Right ventricle myocardium inferior (tissue), 1 donor: ENCODE measurements at regions not wholly inside any gene's neighbourhood (a gene's known extent, or its start where the extent isn't known, plus 50 kb on each side); places are given as distances from the start of the nearest gene placed in this dataset.
"Not testable (repeated sequence)": the region's sequence is repeated elsewhere in the genome, so short reads cannot be mapped to it uniquely, and the experiment has no call there.

Experiments
- ATAC-seq: fragments of 200-7000 bp; cut with Tn5 transposase; one replicate; pipeline ENCODE4 v1.9.1; 2020; ENCODE audit warnings: mild to moderate bottlenecking, moderate library complexity
- DNase-seq: peaks from one replicate; pipeline ENCODE4 v3.0.0; 2021; ENCODE audit errors: missing footprints
- intact Hi-C: fragments of 100-400 bp; cut with DNase I; formaldehyde crosslinking; loops from one replicate; pipeline ENCODE4 v1.11.0; 2022
- donor health status: DM: no; HTN: yes; CAD: no; lungs with severe emphysema.

DNA sequence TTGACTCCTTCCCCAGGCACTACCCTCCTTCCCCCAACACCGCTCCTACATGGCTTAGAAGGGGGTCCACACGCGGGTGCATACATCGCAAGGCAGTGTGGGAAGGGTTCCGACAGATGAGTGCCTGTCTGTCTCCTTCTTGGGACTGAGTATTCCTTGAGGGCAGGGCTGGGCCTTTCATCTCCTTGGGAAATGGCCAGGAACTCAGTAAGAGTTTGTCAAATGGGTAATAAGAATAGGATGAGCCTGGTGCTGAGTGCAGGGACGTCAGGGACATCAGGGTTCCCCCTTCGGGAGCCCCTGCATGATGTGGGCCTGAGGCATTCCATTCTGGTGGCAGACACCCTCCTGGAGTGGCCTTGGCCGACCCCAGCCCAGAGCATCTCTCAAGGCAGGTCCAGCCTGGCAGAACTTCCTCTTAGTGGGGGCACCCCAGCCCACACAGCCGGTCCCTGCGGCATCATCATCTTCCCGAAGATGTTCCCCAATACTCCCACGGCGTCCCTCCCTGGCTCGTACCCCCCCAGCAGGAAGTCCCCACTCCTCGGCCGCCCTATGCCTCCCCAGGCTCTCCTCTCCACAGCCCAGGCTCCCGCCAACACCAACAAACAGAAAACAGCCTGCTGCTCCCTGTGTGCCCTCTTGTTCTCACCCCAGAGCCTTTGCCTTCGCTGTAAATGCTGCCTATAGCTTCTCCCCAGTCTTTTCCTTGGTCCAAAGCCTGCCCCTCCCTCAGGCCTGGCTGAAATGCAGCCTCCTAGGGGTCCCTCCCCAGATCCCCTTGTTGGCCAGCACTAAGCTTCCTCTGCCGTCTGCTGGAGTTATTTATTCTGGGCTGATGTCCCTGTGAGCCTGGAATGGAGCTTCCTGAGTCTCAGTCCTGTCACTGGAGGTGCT, 67.5 kb upstream of the LCTL start:
- intact Hi-C loops, result no loop called here
- DNase-seq (no peak), ATAC-seq (no peak)

DNA sequence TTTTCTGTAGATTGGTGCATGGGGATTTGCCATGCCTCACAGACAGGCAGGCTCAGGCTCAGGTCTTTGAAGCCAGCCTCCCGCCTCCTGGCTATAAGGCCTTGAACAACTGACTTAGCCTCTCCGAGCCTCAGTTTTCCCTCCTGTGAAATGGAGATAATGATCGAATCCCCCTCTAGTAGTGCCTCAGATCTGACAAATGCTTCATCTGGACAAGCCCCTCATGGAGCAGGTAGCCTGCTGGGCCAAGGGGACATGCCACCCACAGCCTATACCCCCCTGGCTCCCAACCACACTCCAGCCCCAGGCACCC, 68.1 kb upstream of the LCTL start:
- intact Hi-C loops, result no loop called here
- DNase-seq, result no peak
- no peak for ATAC-seq

DNA sequence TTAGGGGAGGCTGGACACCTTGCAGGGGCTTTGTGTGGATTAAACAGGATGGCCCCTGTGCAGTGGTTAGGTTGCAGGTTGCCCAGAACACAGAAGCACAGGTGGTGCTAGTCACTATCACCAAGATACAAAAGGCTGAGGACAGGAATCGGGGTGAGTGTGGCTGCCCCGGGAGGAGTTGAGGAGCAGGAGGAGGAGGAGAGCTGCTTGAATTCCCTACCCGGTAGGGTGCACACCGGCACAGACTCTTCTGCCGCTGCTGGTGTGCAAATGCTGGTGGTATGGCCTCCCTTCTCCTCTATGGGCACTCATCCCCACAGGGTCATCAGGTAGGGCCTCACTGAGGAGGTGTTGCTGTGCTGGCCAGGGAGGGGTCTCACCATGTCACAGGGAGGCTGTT, 67.5 kb upstream of the SMAD6 start:
- intact Hi-C loops, result no loop called here
- no peak for DNase-seq
- no peak for ATAC-seq

DNA sequence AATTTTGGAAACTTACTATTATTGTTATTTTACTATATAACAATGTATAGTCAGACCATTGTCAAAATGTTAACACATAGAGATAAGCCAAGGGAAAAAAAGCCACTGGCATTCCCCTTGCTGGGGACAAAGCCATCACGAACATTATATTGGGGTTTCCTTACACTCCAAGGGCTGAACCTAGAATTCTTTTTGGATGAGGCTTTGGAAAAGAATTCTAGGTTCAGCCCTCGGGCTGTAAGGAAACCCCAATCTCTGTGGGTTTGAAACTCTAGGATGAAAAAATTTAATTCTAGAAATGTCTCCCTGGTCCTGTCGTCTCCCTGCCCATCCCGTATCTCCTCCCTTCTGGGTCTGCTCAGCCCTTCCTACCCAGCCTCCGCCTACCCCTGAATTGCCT, 67.0 kb upstream of the SMAD6 start:
- intact Hi-C loops, result no loop called here
- no peak for ATAC-seq
- no peak for DNase-seq

DNA sequence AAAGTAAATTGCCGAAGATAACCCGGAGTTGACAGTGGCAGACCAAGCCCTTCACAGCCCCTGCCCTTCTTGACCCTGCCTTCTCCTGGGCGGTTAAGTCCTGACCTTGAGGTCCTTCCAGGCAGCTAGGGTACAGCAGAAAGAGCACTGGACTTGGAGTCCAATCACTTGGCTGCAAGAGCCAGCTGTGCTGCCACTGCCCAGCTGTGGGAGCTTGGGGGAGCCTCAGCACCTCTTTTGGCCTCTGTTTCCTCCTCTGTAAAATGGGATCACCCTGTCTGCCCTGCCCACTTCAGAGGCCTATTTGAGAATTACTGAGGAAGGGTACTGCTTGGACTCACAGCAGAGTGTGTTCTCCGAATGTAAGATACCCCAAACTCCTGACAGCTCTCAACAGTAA, 66.2 kb upstream of the SMAD6 start:
- no peak for ATAC-seq
- intact Hi-C loops, result no loop called here
- DNase-seq, result no peak

DNA sequence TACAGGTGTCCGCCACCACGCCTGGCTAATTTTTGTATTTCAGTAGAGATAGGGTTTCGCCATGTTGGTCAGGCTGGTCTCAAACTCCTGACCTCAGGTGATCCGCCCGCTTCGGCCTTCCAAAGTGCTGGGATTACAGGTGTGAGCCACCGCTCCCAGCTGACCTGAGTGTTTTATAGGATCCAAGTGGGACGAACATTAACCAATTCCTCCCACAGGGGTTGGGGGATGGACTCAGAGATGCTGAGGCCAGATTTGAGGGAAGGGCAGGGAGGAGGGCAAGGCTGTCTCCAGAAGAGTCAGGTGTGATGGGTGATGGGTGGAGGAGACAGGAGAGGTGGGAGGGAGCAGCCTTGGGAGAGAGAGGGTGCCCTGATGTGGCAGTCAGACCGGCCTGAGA, 65.0 kb upstream of the SMAD6 start:
- DNase-seq, ATAC-seq, intact Hi-C loops: not testable (repeated sequence)

DNA sequence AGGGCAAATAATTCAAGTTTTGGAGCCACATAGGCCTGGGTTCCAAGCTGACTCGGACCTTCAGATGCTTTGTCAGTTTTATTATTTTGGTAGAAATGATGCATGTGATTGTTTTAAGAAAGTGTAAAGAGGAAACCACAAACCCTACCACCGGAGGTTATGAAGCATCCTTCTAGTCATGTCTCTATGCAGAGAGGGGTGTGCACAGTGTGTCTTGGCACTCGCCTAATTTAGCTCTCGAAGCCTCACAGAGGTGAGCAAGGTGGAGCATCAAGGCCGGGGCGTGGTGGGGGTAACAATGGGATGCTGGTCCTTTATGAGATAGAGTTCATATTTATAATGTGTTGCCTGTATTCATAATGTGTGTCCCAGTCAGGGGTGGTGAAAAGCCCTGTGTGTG, 63.7 kb upstream of the SMAD6 start:
- intact Hi-C loops, result no loop called here
- ATAC-seq (no peak), DNase-seq (no peak)

DNA sequence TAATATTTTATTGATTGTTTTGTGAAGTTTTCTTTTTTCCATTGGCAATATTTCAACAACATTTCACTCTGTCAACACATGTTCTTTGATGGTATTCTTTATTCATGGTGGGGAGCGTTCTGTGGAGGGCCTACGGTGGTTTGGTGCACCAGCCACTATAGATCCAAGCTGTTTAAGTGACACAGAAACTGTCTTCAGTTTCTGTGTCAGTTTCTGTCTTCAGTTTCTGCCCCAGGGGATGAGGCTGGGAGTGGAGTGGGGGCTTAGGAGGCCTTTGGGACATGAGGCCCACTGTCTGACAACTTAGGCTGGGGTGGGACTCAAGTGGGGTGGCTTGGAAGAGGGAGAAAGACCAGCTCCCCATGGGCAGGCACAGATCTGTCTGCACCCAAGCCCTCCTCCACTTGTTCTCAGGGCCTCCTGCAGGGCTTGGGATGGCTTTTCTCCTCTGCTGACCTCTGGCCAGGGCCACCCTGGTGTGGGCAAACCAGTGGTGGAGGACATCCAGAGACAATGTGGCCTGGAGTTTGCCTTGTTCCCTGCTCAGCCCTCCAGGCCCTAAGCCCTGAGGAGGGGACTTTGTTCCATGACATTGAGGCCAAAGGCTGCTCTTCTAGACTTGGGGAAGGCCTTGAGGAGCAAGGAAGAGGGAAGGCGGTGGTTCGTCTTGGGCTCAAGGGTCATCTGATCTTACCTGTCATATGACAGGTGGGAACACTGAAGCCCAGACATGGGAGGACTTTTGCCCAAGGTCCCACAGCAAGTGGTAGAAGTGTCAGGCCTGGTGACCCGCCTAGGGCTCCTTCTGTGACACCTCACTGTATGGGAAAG, 60.3 kb upstream of the SMAD6 start:
- ATAC-seq, result no peak
- intact Hi-C loops, result no loop called here

DNA sequence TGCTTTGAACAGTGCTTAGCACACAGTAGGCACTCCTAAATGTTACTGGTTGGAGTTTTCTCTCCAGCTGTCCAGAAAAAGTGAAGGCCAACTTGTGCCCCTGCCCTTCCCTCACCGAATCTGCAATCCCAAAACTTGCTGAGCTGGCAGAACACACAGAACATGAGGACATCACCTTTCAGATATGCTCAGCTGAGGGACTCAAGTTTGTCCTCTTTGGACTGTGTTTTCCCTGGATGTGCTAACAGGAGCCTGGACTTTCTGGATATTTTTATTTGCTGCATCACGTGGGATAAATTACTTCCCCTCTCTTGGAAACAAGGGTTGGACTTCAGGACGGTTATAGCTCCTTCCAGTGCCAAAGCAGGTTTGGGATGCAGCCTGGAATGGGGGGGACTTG, 59.5 kb upstream of the SMAD6 start:
- DNase-seq, result no peak
- intact Hi-C loops, result no loop called here
- ATAC-seq, result no peak

More for the DNA sequence above, 60.3 kb upstream of the SMAD6 start:
- DNase-seq, result no peak

DNA sequence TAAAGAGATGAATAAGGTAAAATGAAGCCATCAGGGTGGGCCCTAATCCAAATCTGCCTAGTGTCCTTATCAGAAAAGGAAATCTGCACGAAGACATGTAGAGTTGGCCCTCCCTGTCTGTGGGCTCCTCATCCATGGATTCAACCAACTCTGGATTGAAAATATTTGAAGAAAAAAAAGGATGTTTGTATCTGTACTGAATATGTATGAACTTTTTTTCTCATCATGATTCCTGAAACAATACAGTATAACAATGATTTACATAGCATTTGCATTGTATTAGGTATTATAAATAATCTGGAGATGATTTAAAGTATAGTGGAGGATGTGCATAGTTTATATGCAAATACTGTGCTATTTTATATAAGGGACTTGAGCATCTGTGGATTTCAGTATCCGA, 59.0 kb upstream of the SMAD6 start:
- intact Hi-C loops, result no loop called here
- DNase-seq (no peak), ATAC-seq (no peak)

DNA sequence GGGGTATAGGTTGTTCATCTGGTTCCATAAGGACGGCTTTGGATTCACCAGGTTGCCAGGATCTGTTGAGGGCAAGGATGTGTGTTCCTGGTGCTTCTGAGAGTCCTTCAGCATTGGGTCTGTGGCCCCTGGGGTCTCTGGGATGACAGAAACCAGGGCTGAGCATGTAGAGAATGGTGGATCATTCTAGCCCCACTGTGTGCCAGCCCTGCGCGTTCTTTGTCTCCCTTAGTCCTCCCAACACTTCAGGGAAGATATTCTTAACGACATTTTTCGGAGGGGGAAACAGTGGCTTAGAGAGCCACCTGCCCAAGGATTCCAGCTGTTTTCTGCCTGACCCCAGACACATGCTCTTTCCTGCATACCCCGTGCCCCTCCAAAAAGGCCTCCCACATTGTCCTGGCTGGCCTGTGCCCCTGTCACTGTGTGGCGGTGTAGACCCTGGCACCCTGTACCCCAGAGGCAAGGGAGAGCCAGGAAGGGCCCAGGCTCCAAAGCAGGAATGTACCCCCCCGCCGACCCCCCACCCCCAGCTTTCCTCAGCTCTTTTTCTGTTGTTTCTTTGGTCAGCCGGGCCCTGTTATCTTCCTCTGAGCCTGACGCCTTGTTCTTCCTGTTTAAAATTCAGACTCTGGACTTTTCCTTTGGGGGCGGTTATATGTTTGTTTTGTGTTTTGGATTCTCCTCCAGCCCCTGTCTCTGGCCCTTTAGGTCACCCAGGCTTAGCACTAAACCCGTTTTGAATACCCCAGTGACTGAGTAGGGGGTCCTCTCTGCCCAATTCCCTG, 57.8 kb upstream of the SMAD6 start:
- intact Hi-C loops, result no loop called here
- no peak for ATAC-seq
- DNase-seq, result peak; percentile 9

DNA sequence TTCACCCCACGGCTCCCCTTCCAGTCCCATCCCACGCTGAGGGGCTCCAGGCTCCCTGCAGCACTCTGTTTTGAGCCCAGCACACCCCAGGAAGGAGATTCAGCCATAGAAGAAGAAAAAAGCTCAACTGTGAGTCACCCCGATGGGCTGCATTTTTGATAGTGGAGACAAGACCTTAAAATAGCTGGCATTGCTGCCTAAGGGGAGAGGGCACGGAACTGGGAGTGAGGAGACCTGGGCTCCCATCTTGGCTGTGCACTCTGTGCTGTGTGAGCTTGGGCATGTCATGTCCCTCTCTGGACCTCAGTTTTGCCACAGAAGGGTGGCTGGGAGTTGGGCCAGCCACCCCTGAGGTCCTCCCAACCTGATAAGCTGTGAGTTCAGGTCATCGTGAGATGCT, 57.2 kb upstream of the SMAD6 start:
- DNase-seq (no peak), ATAC-seq (no peak)
- intact Hi-C loops, result no loop called here

DNA sequence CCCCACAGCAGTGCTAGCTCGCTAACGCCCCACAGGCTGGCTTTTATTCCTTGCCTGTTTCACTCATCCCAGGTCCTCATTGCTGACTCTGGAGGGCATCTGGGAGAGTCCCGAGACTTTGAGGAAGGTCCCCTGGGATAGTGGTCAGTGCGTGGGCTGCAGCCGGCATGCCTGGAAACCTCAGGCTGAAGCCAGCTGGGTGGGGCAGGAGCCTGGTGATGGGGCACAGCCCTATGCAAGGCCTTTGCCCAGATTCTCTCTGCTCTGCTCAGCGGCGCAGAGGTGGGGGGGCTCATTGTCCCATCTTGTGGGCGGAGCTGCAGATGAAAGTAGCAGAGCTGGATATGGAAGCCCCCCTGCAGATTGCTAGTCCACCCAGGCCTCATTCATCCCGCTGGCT, 55.7 kb upstream of the SMAD6 start:
- no peak for ATAC-seq
- no peak for DNase-seq
- intact Hi-C loops, result no loop called here

DNA sequence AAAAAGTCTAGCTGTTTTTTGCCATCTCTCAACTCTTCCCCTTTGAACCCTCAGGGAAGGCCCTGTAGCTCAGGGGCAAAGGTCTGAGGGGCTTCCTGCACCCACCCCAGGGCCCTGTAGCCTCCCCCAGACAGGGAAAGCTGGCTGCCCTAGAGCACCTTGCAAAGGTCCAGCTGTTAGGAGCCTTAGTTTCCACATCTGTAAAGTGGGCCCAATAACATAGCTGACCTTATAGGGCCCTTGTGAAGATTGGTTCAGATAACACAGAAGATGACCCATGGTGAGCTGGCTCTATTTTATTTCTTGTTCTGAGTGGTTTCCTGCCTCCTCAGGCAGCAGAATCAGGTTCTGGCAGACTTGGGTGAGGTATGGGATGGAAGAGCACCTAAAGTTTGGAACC, 55.2 kb upstream of the SMAD6 start:
- intact Hi-C loops, result no loop called here
- DNase-seq, result no peak
- no peak for ATAC-seq

DNA sequence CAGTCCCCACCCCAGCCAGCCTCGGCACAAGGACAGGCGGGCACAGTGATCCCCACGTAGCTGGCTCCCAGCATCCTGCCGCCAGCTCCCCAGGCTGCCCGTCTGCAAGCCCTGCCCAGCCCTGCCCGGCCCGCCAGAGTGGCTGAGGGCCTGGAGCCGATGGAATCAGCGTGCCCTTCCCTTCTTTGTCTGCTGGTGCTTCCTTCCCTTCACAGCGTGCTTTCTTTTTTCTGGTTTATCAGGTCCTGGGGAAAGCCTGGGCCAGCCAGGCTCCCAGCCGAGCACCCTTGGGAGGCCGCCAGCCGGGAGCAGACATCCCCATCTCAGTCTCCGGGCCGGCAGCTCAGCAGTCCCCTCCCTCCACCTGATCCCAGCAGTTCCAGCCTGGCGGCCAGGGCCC, 54.7 kb upstream of the SMAD6 start:
- intact Hi-C loops, result no loop called here
- peak; percentile 79 for DNase-seq
- ATAC-seq, result peak; percentile 48

DNA sequence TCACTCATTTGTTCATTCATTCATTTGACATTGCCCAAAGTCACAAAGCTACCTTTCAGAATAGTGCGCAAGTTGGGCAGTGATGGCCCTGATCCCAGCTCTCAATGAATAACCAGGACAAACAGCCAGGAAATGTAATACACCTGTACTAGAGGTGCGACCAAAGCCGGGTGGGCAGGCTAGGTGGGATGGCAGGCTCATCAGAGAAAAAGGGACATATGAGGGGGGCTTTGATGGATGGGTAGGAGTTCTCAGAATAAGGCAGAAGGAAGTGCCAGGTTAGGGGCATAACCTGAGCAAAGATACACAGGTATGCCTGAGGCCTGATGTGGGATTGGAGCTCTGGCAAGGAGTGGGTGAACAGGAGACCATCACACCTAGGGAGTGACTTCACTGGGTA, 53.4 kb upstream of the SMAD6 start:
- ATAC-seq (no peak), DNase-seq (peak; percentile 55)
- intact Hi-C loops, result no loop called here

DNA sequence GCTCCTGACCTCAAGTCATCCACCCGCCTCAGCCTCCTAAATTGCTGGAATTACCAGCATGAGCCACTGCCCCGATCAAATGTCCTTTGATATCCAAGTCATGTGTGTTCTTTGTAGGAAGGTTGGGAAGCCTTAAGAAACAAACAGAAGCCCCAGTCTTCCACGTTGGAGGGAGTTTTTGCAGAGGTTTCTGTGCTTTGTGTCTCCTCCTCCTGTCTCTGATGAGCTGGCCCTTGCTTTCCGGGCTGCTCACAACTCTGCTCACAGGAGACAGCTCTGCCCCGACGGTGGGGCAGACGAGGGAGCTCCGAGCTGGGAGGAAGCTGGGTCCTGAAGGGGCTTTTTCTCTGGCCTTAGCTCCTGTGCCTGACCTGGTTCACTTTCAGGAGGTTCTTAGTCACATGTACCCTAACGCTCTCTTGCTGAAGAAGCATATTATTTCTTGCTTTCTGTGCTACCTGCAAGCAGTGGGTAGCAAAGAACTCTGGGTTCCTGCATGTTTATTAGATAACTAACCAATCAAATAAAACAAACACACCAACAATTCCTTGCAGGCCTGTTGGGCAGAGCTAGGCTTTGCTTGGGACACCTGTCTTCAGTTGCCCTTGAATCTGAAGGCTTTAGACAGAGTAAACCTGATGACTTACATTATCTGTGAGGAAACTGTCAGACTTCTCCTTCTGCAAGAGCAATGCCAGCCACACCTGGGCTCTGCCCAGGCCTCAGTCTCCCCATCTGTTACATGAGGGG, 52.6 kb upstream of the SMAD6 start:
- intact Hi-C loops, result no loop called here
- no peak for ATAC-seq

DNA sequence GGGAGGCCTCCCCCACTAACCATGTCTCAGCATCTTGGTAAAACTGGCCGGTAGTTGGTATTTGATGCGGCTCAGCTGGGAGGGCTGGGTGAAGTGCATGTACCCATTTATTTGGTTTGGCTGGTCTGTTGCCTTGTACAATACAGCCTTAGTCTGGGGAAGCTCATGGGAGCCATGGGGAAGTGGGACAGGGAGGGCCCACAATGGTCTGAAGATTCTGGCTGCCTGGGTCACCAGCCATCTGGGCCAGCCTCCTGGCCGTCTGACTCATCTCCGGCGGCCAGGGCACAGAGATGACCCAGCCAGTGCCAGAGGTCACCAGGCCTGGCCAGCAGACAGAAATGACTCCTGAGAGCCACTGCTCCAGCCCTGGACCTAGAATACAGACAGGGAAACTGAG, 51.6 kb upstream of the SMAD6 start:
- ATAC-seq, result peak; percentile 33
- intact Hi-C loops, result no loop called here
- peak; percentile 73 for DNase-seq

More for the DNA sequence above, 52.6 kb upstream of the SMAD6 start:
- DNase-seq, result peak; percentile 18

DNA sequence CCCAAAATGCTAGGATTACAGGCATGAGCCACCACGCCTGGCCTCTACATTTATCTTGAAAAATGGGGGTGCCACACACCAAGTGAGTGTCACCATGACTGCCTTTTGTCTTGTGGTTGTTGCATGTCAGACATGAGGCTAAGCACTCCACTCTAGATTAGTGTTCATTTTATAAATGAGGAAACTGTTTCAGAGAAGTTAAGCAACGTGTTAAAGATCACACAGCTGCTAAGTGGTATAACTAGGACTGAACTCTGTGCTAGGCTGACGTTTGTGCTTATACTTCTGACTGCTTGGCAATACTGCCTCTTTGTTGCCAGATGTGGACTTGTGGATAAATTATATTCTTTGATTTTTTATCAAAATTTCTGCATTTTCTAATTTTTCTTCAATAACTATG, 50.8 kb upstream of the SMAD6 start:
- peak; percentile 6 for DNase-seq
- ATAC-seq, result no peak
- intact Hi-C loops, result no loop called here
